NCI-H69 (cell line): ENCODE measurements at regions not wholly inside any gene's neighbourhood (a gene's known extent, or its start where the extent isn't known, plus 50 kb on each side); places are given as distances from the start of the nearest gene placed in this dataset.

Experiments used
- DNase-seq: peaks from one replicate; lab custom pipeline; 2025; lab: John Stamatoyannopoulos, UW

GRCh38 chr1:162921311-162921710, 60.3 kb upstream of the CCDC190 start:
- no peak for DNase-seq

- DNase-seq: no peak
Measured at GRCh38 chr1:162919034-162919433, 58.1 kb upstream of the CCDC190 start.

- no peak for DNase-seq
Measured at GRCh38 chr1:162918151-162918754, 57.3 kb upstream of the CCDC190 start.

GRCh38 chr1:162916821-162917613, 56.0 kb upstream of the CCDC190 start:
- DNase-seq: no peak

GRCh38 chr1:162916407-162916806, 55.4 kb upstream of the CCDC190 start:
- DNase-seq: no peak

GRCh38 chr1:162914601-162915000, 53.6 kb upstream of the CCDC190 start:
- no peak for DNase-seq

GRCh38 chr1:162913345-162913744, 52.4 kb upstream of the CCDC190 start:
- no peak for DNase-seq

GRCh38 chr1:162912061-162912667, 51.2 kb upstream of the CCDC190 start:
- no peak for DNase-seq
